Progenitor cell of endocrine pancreas (in vitro differentiated cells): ENCODE measurements at regions not wholly inside any gene's neighbourhood (a gene's known extent, or its start where the extent isn't known, plus 50 kb on each side); places are given as distances from the start of the nearest gene placed in this dataset.

Experiments used
- DNase-seq: peaks from one replicate; pipeline ENCODE4 v3.0.0; 2021; ENCODE audit warnings: low spot score; ENCODE audit not compliant: unreplicated experiment
- H3K27ac Mint-ChIP-seq: 2 replicates; pipeline ENCODE4 v1.8.0; 2021; ENCODE audit warnings: mild to moderate bottlenecking, moderate library complexity, mixed read lengths
- H3K27me3 Mint-ChIP-seq: 2 replicates; pipeline ENCODE4 v1.8.0; 2021; ENCODE audit warnings: mixed read lengths
- H3K36me3 Mint-ChIP-seq: 2 replicates; pipeline ENCODE4 v1.8.0; 2022; ENCODE audit warnings: mixed read lengths; ENCODE audit not compliant: insufficient read depth
- H3K4me1 Mint-ChIP-seq: 2 replicates; pipeline ENCODE4 v1.8.0; 2021; ENCODE audit warnings: low read depth, mixed read lengths
- H3K4me3 Mint-ChIP-seq: 2 replicates; pipeline ENCODE4 v1.8.0; 2021; ENCODE audit warnings: low read depth, mild to moderate bottlenecking, moderate library complexity, mixed read lengths
- H3K9me3 Mint-ChIP-seq: 2 replicates; pipeline ENCODE4 v1.8.0; 2021; ENCODE audit warnings: low read depth, mixed read lengths
- CTCF ChIP-seq: fragments of 200-600 bp; sonication (generic); IDR thresholded peaks from one replicate; pipeline ENCODE4 v1.5.0; 2021; ENCODE audit warnings: antibody characterized with exemption, mild to moderate bottlenecking; ENCODE audit not compliant: unreplicated experiment

DNA sequence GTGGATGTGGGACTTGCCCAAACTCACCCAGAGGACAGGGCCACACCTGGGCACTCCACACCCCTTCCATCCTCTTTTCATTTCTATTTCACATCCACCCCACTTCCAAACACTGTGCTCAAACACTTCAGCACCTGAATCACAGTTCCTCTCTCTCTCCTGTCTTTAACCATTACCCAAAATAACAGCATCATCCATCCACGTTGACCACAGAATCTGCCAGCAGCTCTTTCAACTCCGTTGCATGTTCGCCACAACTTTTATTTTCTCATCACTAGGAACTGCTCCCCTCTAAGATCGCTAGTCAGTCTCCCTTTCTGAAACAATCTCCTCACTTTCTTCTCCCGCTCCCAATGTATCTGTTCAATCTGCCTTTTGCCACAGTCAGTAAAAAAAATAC, 121.6 kb upstream of the HNRNPA3 start:
- peaks cover 12% of the 10 kb centered on the region for H3K27me3 Mint-ChIP-seq
- H3K36me3 Mint-ChIP-seq = no peaks in the 10 kb centered on the region
- no peaks in the 10 kb centered on the region for H3K4me1 Mint-ChIP-seq
- no peak for DNase-seq
- no peak for TF ChIP-seq CTCF
- no peak overlapping the region for H3K27ac Mint-ChIP-seq
- H3K9me3 Mint-ChIP-seq = no peaks in the 10 kb centered on the region
- no peak overlapping the region for H3K4me3 Mint-ChIP-seq

DNA sequence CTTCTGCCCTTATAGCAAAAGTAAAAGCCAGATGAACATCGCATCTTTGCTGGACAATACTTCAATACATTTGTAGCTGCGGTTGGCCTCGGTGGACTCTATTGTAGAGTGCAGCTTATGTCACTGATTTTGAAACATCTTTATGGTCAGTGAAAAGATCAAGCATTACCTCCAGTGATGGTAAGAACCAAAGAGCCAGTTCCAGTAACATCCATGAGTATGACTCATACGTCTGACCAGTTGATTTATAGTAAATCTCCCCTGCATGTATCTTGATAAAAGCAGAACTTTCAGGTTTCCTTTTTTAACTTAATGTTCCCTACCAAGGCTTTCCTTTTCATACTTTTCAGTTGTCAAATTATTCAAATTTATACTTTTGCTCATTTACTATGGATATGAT, 119.2 kb upstream of the HNRNPA3 start:
- no peaks in the 10 kb centered on the region for H3K9me3 Mint-ChIP-seq
- no peak for DNase-seq
- no peak overlapping the region for H3K4me3 Mint-ChIP-seq
- H3K27me3 Mint-ChIP-seq = peaks cover 12% of the 10 kb centered on the region
- no peak overlapping the region for H3K27ac Mint-ChIP-seq
- H3K4me1 Mint-ChIP-seq = no peaks in the 10 kb centered on the region
- H3K36me3 Mint-ChIP-seq = no peaks in the 10 kb centered on the region
- TF ChIP-seq CTCF = no peak

- Mint-ChIP-seq H3K27me3 (no peaks in the 10 kb centered on the region), H3K9me3 (peaks cover 10% of the 10 kb centered on the region), H3K36me3 (no peaks in the 10 kb centered on the region), H3K4me3 (no peak overlapping the region), H3K4me1 (no peaks in the 10 kb centered on the region), H3K27ac (no peak overlapping the region)
- no peak for TF ChIP-seq CTCF
- no peak for DNase-seq
Measured at GRCh38 chr2:177098001-177098613, 114.5 kb upstream of the HNRNPA3 start.

GRCh38 chr2:177101930-177102329, 110.7 kb upstream of the HNRNPA3 start:
- no peaks in the 10 kb centered on the region for H3K27me3 Mint-ChIP-seq
- no peak for DNase-seq
- no peaks in the 10 kb centered on the region for H3K4me1 Mint-ChIP-seq
- H3K9me3 Mint-ChIP-seq = peaks cover 12% of the 10 kb centered on the region
- H3K4me3 Mint-ChIP-seq = no peak overlapping the region
- no peak overlapping the region for H3K27ac Mint-ChIP-seq
- H3K36me3 Mint-ChIP-seq = no peaks in the 10 kb centered on the region
- no peak for TF ChIP-seq CTCF

- Mint-ChIP-seq H3K27ac (no peak overlapping the region), H3K4me1 (no peaks in the 10 kb centered on the region), H3K27me3 (no peaks in the 10 kb centered on the region), H3K36me3 (no peaks in the 10 kb centered on the region), H3K4me3 (no peak overlapping the region), H3K9me3 (peaks cover 12% of the 10 kb centered on the region)
- no peak for DNase-seq
- TF ChIP-seq CTCF = no peak
Measured at GRCh38 chr2:177106212-177106611, 106.4 kb upstream of the HNRNPA3 start.
